ENCODE measurements at regions not wholly inside any gene's neighbourhood (a gene's known extent, or its start where the extent isn't known, plus 50 kb on each side); places are given as distances from the start of the nearest gene placed in this dataset.

GRCh38 chr7:33698041-33698440, 207.3 kb upstream of the BMPER start:
- no peaks in the 10 kb centered on the region for H3K9me3 ChIP-seq (ENCODE audit: control insufficient read depth in 2 of 2, insufficient read depth in 1 of 2, low read length in 1 of 2)
- H3K27me3 ChIP-seq (ENCODE audit: control insufficient read depth in 2 of 2, insufficient read depth in 1 of 2, low read length in 1 of 2), result no peaks in the 10 kb centered on the region
- H3K4me3 ChIP-seq (ENCODE audit: low read length in 2 of 2), result no peak overlapping the region
- no peak overlapping the region for H3K27ac ChIP-seq (ENCODE audit: low read depth in 1 of 2, low read length in 1 of 2)
- no peaks in the 10 kb centered on the region for H3K36me3 ChIP-seq (ENCODE audit: control insufficient read depth in 2 of 2, insufficient read depth in 2 of 2, low read length in 1 of 2)
- no peak for DNase-seq (ENCODE audit: low read depth in 6 of 9, low spot score in 9 of 9)
- 96% methylated on average over 7 of the region's 7 CpGs for WGBS
- H3K4me1 ChIP-seq (ENCODE audit: control insufficient read depth in 2 of 2, insufficient read depth in 2 of 2, low read length in 2 of 2), result no peaks in the 10 kb centered on the region

GRCh38 chr7:33698692-33699128, 206.6 kb upstream of the BMPER start:
- Histone ChIP-seq H3K4me3 (ENCODE audit: low read length in 2 of 2) (no peak overlapping the region), H3K27me3 (ENCODE audit: control insufficient read depth in 2 of 2, insufficient read depth in 1 of 2, low read length in 1 of 2) (no peaks in the 10 kb centered on the region), H3K4me1 (ENCODE audit: control insufficient read depth in 2 of 2, insufficient read depth in 2 of 2, low read length in 2 of 2) (no peaks in the 10 kb centered on the region), H3K36me3 (ENCODE audit: control insufficient read depth in 2 of 2, insufficient read depth in 2 of 2, low read length in 1 of 2) (no peaks in the 10 kb centered on the region), H3K9me3 (ENCODE audit: control insufficient read depth in 2 of 2, insufficient read depth in 1 of 2, low read length in 1 of 2) (no peaks in the 10 kb centered on the region), H3K27ac (ENCODE audit: low read depth in 1 of 2, low read length in 1 of 2) (no peak overlapping the region)
- no peak for DNase-seq (ENCODE audit: low read depth in 6 of 9, low spot score in 9 of 9)
- 93% methylated on average over 6 of the region's 6 CpGs for WGBS

- H3K4me1 ChIP-seq (ENCODE audit: control insufficient read depth in 2 of 2, insufficient read depth in 2 of 2, low read length in 2 of 2), result peaks cover 0 to 2% of the 10 kb centered on the region in 2 donors
- no peaks in the 10 kb centered on the region for H3K9me3 ChIP-seq (ENCODE audit: control insufficient read depth in 2 of 2, insufficient read depth in 1 of 2, low read length in 1 of 2)
- 81% methylated on average over 11 of the region's 11 CpGs for WGBS
- no peak overlapping the region for H3K4me3 ChIP-seq (ENCODE audit: low read length in 2 of 2)
- no peaks in the 10 kb centered on the region for H3K27me3 ChIP-seq (ENCODE audit: control insufficient read depth in 2 of 2, insufficient read depth in 1 of 2, low read length in 1 of 2)
- H3K36me3 ChIP-seq (ENCODE audit: control insufficient read depth in 2 of 2, insufficient read depth in 2 of 2, low read length in 1 of 2), result no peaks in the 10 kb centered on the region
- no peak for DNase-seq (ENCODE audit: low read depth in 6 of 9, low spot score in 9 of 9)
- H3K27ac ChIP-seq (ENCODE audit: low read depth in 1 of 2, low read length in 1 of 2), result no peak overlapping the region
Measured at GRCh38 chr7:33700001-33700899, 205.1 kb upstream of the BMPER start.

- no peak for DNase-seq (ENCODE audit: low read depth in 6 of 9, low spot score in 9 of 9)
- H3K36me3 ChIP-seq (ENCODE audit: control insufficient read depth in 2 of 2, insufficient read depth in 2 of 2, low read length in 1 of 2), result no peaks in the 10 kb centered on the region
- no peak overlapping the region for H3K4me3 ChIP-seq (ENCODE audit: low read length in 2 of 2)
- H3K9me3 ChIP-seq (ENCODE audit: control insufficient read depth in 2 of 2, insufficient read depth in 1 of 2, low read length in 1 of 2), result no peaks in the 10 kb centered on the region
- H3K27ac ChIP-seq (ENCODE audit: low read depth in 1 of 2, low read length in 1 of 2), result peak overlapping the region in 1 of 2 donors; percentile 32
- H3K27me3 ChIP-seq (ENCODE audit: control insufficient read depth in 2 of 2, insufficient read depth in 1 of 2, low read length in 1 of 2), result no peaks in the 10 kb centered on the region
- WGBS, result 94% methylated on average over 7 of the region's 7 CpGs
- H3K4me1 ChIP-seq (ENCODE audit: control insufficient read depth in 2 of 2, insufficient read depth in 2 of 2, low read length in 2 of 2), result peaks cover 0 to 6% of the 10 kb centered on the region in 2 donors
Measured at GRCh38 chr7:33701189-33701740, 204.1 kb upstream of the BMPER start.

GRCh38 chr7:33701927-33702326, 203.4 kb upstream of the BMPER start:
- Histone ChIP-seq H3K36me3 (ENCODE audit: control insufficient read depth in 2 of 2, insufficient read depth in 2 of 2, low read length in 1 of 2) (no peaks in the 10 kb centered on the region), H3K4me3 (ENCODE audit: low read length in 2 of 2) (no peak overlapping the region), H3K27ac (ENCODE audit: low read depth in 1 of 2, low read length in 1 of 2) (peak overlapping the region in 1 of 2 donors; percentile 32), H3K4me1 (ENCODE audit: control insufficient read depth in 2 of 2, insufficient read depth in 2 of 2, low read length in 2 of 2) (peaks cover 0 to 6% of the 10 kb centered on the region in 2 donors), H3K9me3 (ENCODE audit: control insufficient read depth in 2 of 2, insufficient read depth in 1 of 2, low read length in 1 of 2) (peaks cover 0 to 1% of the 10 kb centered on the region in 2 donors), H3K27me3 (ENCODE audit: control insufficient read depth in 2 of 2, insufficient read depth in 1 of 2, low read length in 1 of 2) (no peaks in the 10 kb centered on the region)
- WGBS, result 91% methylated on average over 2 of the region's 2 CpGs
- DNase-seq (ENCODE audit: low read depth in 6 of 9, low spot score in 9 of 9), result peak in 1 of 9 donors; percentile 2

GRCh38 chr7:33702514-33703054, 202.8 kb upstream of the BMPER start:
- WGBS, result 89% methylated on average over 3 of the region's 3 CpGs
- Histone ChIP-seq H3K27me3 (ENCODE audit: control insufficient read depth in 2 of 2, insufficient read depth in 1 of 2, low read length in 1 of 2) (no peaks in the 10 kb centered on the region), H3K27ac (ENCODE audit: low read depth in 1 of 2, low read length in 1 of 2) (peak overlapping the region in 1 of 2 donors; percentile 41), H3K4me3 (ENCODE audit: low read length in 2 of 2) (no peak overlapping the region), H3K4me1 (ENCODE audit: control insufficient read depth in 2 of 2, insufficient read depth in 2 of 2, low read length in 2 of 2) (peaks cover 0 to 6% of the 10 kb centered on the region in 2 donors), H3K9me3 (ENCODE audit: control insufficient read depth in 2 of 2, insufficient read depth in 1 of 2, low read length in 1 of 2) (peaks cover 0 to 1% of the 10 kb centered on the region in 2 donors), H3K36me3 (ENCODE audit: control insufficient read depth in 2 of 2, insufficient read depth in 2 of 2, low read length in 1 of 2) (no peaks in the 10 kb centered on the region)
- no peak for DNase-seq (ENCODE audit: low read depth in 6 of 9, low spot score in 9 of 9)

GRCh38 chr7:33705333-33705833, 200.0 kb upstream of the BMPER start:
- Histone ChIP-seq H3K4me1 (ENCODE audit: control insufficient read depth in 2 of 2, insufficient read depth in 2 of 2, low read length in 2 of 2) (peaks cover 0 to 6% of the 10 kb centered on the region in 2 donors), H3K27ac (ENCODE audit: low read depth in 1 of 2, low read length in 1 of 2) (no peak overlapping the region), H3K4me3 (ENCODE audit: low read length in 2 of 2) (no peak overlapping the region), H3K27me3 (ENCODE audit: control insufficient read depth in 2 of 2, insufficient read depth in 1 of 2, low read length in 1 of 2) (no peaks in the 10 kb centered on the region), H3K36me3 (ENCODE audit: control insufficient read depth in 2 of 2, insufficient read depth in 2 of 2, low read length in 1 of 2) (no peaks in the 10 kb centered on the region), H3K9me3 (ENCODE audit: control insufficient read depth in 2 of 2, insufficient read depth in 1 of 2, low read length in 1 of 2) (peaks cover 0 to 1% of the 10 kb centered on the region in 2 donors)
- 89% methylated on average over 5 of the region's 5 CpGs for WGBS
- DNase-seq (ENCODE audit: low read depth in 6 of 9, low spot score in 9 of 9), result no peak

- H3K9me3 ChIP-seq (ENCODE audit: control insufficient read depth in 2 of 2, insufficient read depth in 1 of 2, low read length in 1 of 2), result peaks cover 0 to 1% of the 10 kb centered on the region in 2 donors
- no peaks in the 10 kb centered on the region for H3K27me3 ChIP-seq (ENCODE audit: control insufficient read depth in 2 of 2, insufficient read depth in 1 of 2, low read length in 1 of 2)
- no peak for DNase-seq (ENCODE audit: low read depth in 6 of 9, low spot score in 9 of 9)
- H3K4me1 ChIP-seq (ENCODE audit: control insufficient read depth in 2 of 2, insufficient read depth in 2 of 2, low read length in 2 of 2), result peaks cover 0 to 6% of the 10 kb centered on the region in 2 donors
- H3K27ac ChIP-seq (ENCODE audit: low read depth in 1 of 2, low read length in 1 of 2), result no peak overlapping the region
- 92% methylated on average over 2 of the region's 2 CpGs for WGBS
- no peaks in the 10 kb centered on the region for H3K36me3 ChIP-seq (ENCODE audit: control insufficient read depth in 2 of 2, insufficient read depth in 2 of 2, low read length in 1 of 2)
- no peak overlapping the region for H3K4me3 ChIP-seq (ENCODE audit: low read length in 2 of 2)
Measured at GRCh38 chr7:33706186-33706585, 199.2 kb upstream of the BMPER start.

GRCh38 chr7:33706771-33707200, 198.6 kb upstream of the BMPER start:
- DNase-seq (ENCODE audit: low read depth in 6 of 9, low spot score in 9 of 9), result no peak
- peak overlapping the region in 1 of 2 donors; percentile 3 for H3K27ac ChIP-seq (ENCODE audit: low read depth in 1 of 2, low read length in 1 of 2)
- peaks cover 0 to 1% of the 10 kb centered on the region in 2 donors for H3K9me3 ChIP-seq (ENCODE audit: control insufficient read depth in 2 of 2, insufficient read depth in 1 of 2, low read length in 1 of 2)
- no peaks in the 10 kb centered on the region for H3K27me3 ChIP-seq (ENCODE audit: control insufficient read depth in 2 of 2, insufficient read depth in 1 of 2, low read length in 1 of 2)
- peaks cover 0 to 6% of the 10 kb centered on the region in 2 donors for H3K4me1 ChIP-seq (ENCODE audit: control insufficient read depth in 2 of 2, insufficient read depth in 2 of 2, low read length in 2 of 2)
- no peaks in the 10 kb centered on the region for H3K36me3 ChIP-seq (ENCODE audit: control insufficient read depth in 2 of 2, insufficient read depth in 2 of 2, low read length in 1 of 2)
- no peak overlapping the region for H3K4me3 ChIP-seq (ENCODE audit: low read length in 2 of 2)
- WGBS, result 91% methylated on average over 5 of the region's 5 CpGs

Data from thymus (tissue), 11 donors.